Right atrium auricular region (tissue), 2 donors: ENCODE measurements at regions not wholly inside any gene's neighbourhood (a gene's known extent, or its start where the extent isn't known, plus 50 kb on each side); places are given as distances from the start of the nearest gene placed in this dataset.
A peak's percentile ranks its signal among the peaks of the same experiment; 100 is the strongest.
"Not testable (repeated sequence)": the region's sequence is repeated elsewhere in the genome, so short reads cannot be mapped to it uniquely, and the experiment has no call there.

ENCODE experiments used
- DNase-seq: peaks from one replicate; pipeline ENCODE4 v3.0.0-alpha.2; 2019; ENCODE audit warnings: low spot score
- H3K27ac ChIP-seq, 2 donors: fragments of 200-600 bp; sonication (generic); 1 replicate in 1 of 2; 2 replicates in 1 of 2; pipeline ENCODE4 v1.5.1; 2016 to 2019
- H3K27me3 ChIP-seq, 2 donors: fragments of 200-600 bp; sonication (generic); one replicate each; pipeline versions ENCODE4 v1.5.1 to v1.6.0; 2017 to 2019
- H3K36me3 ChIP-seq: fragments of 200-600 bp; sonication (generic); one replicate; pipeline ENCODE4 v1.5.1; 2016
- H3K4me1 ChIP-seq, 2 donors: fragments of 200-600 bp; sonication (generic); one replicate each; pipeline versions ENCODE4 v1.5.1 to v1.6.0; 2017 to 2019
- H3K4me3 ChIP-seq, 2 donors: fragments of 200-600 bp; sonication (generic); 1 replicate in 1 of 2; 2 replicates in 1 of 2; pipeline ENCODE4 v1.5.1; 2017 to 2019; ENCODE audit warnings: mild to moderate bottlenecking in 1 of 2, moderate library complexity in 1 of 2
- H3K9me3 ChIP-seq, 2 donors: fragments of 200-600 bp; sonication (generic); one replicate each; pipeline ENCODE4 v1.5.1; 2019
- TF ChIP-seq, protein P1 (sequence below), 2 donors: fragments of 200-600 bp; sonication (generic); IDR thresholded peaks; one replicate each; pipeline ENCODE4 v1.5.1; 2019; ENCODE audit warnings: antibody characterized with exemption in 2 of 2

GRCh38 chr4:7137326-7138200 lies 54.8 kb upstream of the SORCS2 start:
- Histone ChIP-seq H3K4me1 (peaks cover 0 to 6% of the 10 kb centered on the region in 2 donors), H3K27ac (no peak overlapping the region), H3K36me3 (no peaks in the 10 kb centered on the region), H3K9me3 (peaks cover 0 to 4% of the 10 kb centered on the region in 2 donors), H3K27me3 (no peaks in the 10 kb centered on the region), H3K4me3 (no peak overlapping the region)
- TF ChIP-seq, protein P1, sequence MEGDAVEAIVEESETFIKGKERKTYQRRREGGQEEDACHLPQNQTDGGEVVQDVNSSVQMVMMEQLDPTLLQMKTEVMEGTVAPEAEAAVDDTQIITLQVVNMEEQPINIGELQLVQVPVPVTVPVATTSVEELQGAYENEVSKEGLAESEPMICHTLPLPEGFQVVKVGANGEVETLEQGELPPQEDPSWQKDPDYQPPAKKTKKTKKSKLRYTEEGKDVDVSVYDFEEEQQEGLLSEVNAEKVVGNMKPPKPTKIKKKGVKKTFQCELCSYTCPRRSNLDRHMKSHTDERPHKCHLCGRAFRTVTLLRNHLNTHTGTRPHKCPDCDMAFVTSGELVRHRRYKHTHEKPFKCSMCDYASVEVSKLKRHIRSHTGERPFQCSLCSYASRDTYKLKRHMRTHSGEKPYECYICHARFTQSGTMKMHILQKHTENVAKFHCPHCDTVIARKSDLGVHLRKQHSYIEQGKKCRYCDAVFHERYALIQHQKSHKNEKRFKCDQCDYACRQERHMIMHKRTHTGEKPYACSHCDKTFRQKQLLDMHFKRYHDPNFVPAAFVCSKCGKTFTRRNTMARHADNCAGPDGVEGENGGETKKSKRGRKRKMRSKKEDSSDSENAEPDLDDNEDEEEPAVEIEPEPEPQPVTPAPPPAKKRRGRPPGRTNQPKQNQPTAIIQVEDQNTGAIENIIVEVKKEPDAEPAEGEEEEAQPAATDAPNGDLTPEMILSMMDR (IDR thresholded peaks at IDR 0.05) = no peak
- DNase-seq = no peak

- Histone ChIP-seq H3K27ac (no peak overlapping the region), H3K4me1 (peaks cover 0 to 6% of the 10 kb centered on the region in 2 donors), H3K36me3 (no peaks in the 10 kb centered on the region), H3K27me3 (no peaks in the 10 kb centered on the region), H3K4me3 (no peak overlapping the region), H3K9me3 (peaks cover 0 to 4% of the 10 kb centered on the region in 2 donors)
- DNase-seq = no peak
- TF ChIP-seq, protein P1 (IDR thresholded peaks at IDR 0.05) = no peak
Observed at GRCh38 chr4:7136351-7136750, 56.0 kb upstream of the SORCS2 start.

GRCh38 chr4:7135389-7135746 lies 57.0 kb upstream of the SORCS2 start:
- peaks cover 0 to 6% of the 10 kb centered on the region in 2 donors for H3K4me1 ChIP-seq
- H3K27me3 ChIP-seq = no peaks in the 10 kb centered on the region
- H3K27ac ChIP-seq = peak overlapping the region in 1 of 2 donors; percentile 29
- TF ChIP-seq, protein P1 (IDR thresholded peaks at IDR 0.05) = no peak
- peaks cover 0 to 4% of the 10 kb centered on the region in 2 donors for H3K9me3 ChIP-seq
- H3K4me3 ChIP-seq = no peak overlapping the region
- DNase-seq = no peak
- no peaks in the 10 kb centered on the region for H3K36me3 ChIP-seq

- Histone ChIP-seq H3K27me3 (no peaks in the 10 kb centered on the region), H3K27ac (peak overlapping the region in 1 of 2 donors; percentile 29), H3K9me3 (peaks cover 0 to 4% of the 10 kb centered on the region in 2 donors), H3K36me3 (no peaks in the 10 kb centered on the region), H3K4me3 (no peak overlapping the region), H3K4me1 (peaks cover 0 to 10% of the 10 kb centered on the region in 2 donors)
- TF ChIP-seq, protein P1 (IDR thresholded peaks at IDR 0.05) = no peak
- peak; percentile 74 for DNase-seq
Observed at GRCh38 chr4:7134737-7135388, 57.5 kb upstream of the SORCS2 start.

DNA sequence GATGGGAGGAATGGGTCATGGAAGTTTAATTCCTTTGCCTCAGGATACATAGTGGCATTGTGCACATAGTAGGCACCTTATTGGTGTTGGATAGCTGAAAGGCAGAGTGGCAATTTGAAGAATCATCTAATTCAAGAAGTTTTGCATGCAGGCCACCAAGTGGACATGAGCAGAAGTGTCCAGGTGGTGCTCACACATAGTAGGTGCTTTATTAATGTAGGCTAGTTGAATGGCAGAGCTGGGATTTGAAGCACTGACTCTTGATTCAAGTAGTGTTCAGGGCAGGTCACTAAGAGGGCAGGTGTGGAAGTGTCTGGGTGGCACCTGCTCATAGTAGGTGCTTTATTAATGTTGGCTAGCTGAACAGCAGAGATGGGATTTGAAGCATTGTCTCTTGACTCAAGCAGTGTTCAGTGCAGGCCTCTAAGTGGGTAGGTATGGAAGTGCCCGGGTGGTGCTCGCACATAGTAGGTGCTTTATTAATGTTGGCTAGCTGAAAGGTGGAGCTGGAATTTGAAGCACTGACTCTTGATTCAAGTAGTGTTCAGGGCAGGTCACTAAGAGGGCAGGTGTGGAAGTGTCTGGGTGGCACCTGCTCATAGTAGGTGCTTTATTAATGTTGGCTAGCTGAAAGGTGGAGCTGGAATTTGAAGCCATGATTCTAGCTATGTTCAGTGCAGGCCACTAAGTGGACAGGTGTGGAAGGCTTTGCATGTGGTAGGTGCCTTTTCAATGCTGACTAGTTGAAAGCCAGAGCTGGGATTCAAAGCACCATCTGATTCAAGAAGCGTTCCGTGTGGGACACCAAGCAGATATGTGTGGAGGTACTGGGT lies 58.3 kb upstream of the SORCS2 start:
- H3K27me3 ChIP-seq, H3K4me3 ChIP-seq, H3K36me3 ChIP-seq, H3K9me3 ChIP-seq, DNase-seq: not testable (repeated sequence)
- H3K27ac ChIP-seq = peak overlapping the region in 1 of 2 donors; percentile 29
- peaks cover 0 to 10% of the 10 kb centered on the region in 2 donors for H3K4me1 ChIP-seq
